Adrenal gland (tissue), 5 donors: ENCODE measurements at regions not wholly inside any gene's neighbourhood (a gene's known extent, or its start where the extent isn't known, plus 50 kb on each side); places are given as distances from the start of the nearest gene placed in this dataset.

Experiments
- CTCF ChIP-seq, 6 experiments: fragments of 450-650 bp in 4 of 6; fragments of 200-600 bp in 2 of 6; sonication (generic) in 1 of 6; IDR thresholded peaks; 1 replicate in 5 of 6; 2 replicates in 1 of 6; pipeline versions ENCODE4 v1.5.1 to v1.8.0; 2016 to 2021; ENCODE audit warnings: antibody characterized with exemption in 6 of 6, mild to moderate bottlenecking in 2 of 6, moderate library complexity in 1 of 6
- POLR2A ChIP-seq, 2 donors: fragments of 450-650 bp; IDR thresholded peaks; one replicate each; pipeline ENCODE4 v1.6.1; 2017; ENCODE audit warnings: antibody characterized with exemption in 2 of 2, mild to moderate bottlenecking in 2 of 2, moderate library complexity in 1 of 2
- donor health status: DM: no; HTN: no; CAD: no.

GRCh38 chr10:128209862-128210214 is 83.6 kb upstream of the MKI67 start:
- TF ChIP-seq CTCF (IDR thresholded peaks at IDR 0.05) (no peak), POLR2A (IDR thresholded peaks at IDR 0.05) (no peak)
